SHP77 treated with DMSO at 0.1 percent for 48 hours (cell line): ENCODE measurements at regions not wholly inside any gene's neighbourhood (a gene's known extent, or its start where the extent isn't known, plus 50 kb on each side); places are given as distances from the start of the nearest gene placed in this dataset.
"Not testable (repeated sequence)": the region's sequence is repeated elsewhere in the genome, so short reads cannot be mapped to it uniquely, and the experiment has no call there.

ENCODE experiments used
- DNase-seq: peaks from one replicate; lab custom pipeline; 2025; lab: John Stamatoyannopoulos, UW

GRCh38 chr3:110327870-110328269 lies 743.7 kb upstream of the NECTIN3 start:
- no peak for DNase-seq

- DNase-seq, result not testable (repeated sequence)
Measured at GRCh38 chr3:110331562-110331961, 740.1 kb upstream of the NECTIN3 start.

- DNase-seq, result no peak
Measured at GRCh38 chr3:110332629-110333028, 739.0 kb upstream of the NECTIN3 start.

GRCh38 chr3:110341047-110341446 lies 730.6 kb upstream of the NECTIN3 start:
- DNase-seq, result no peak

- DNase-seq, result no peak
Measured at GRCh38 chr3:110343376-110343775, 728.2 kb upstream of the NECTIN3 start.

GRCh38 chr3:110343945-110344344 lies 727.7 kb upstream of the NECTIN3 start:
- no peak for DNase-seq

GRCh38 chr3:110344487-110344886 lies 727.1 kb upstream of the NECTIN3 start:
- DNase-seq, result no peak

- no peak for DNase-seq
Measured at GRCh38 chr3:110344897-110345767, 726.5 kb upstream of the NECTIN3 start.

GRCh38 chr3:110349295-110349694 lies 722.3 kb upstream of the NECTIN3 start:
- no peak for DNase-seq

GRCh38 chr3:110352841-110353604 lies 718.6 kb upstream of the NECTIN3 start:
- DNase-seq, result no peak

GRCh38 chr3:110362751-110363150 lies 708.9 kb upstream of the NECTIN3 start:
- no peak for DNase-seq

GRCh38 chr3:110367289-110367688 lies 704.3 kb upstream of the NECTIN3 start:
- DNase-seq, result not testable (repeated sequence)

- DNase-seq, result no peak
Measured at GRCh38 chr3:110375751-110376518, 695.7 kb upstream of the NECTIN3 start.

GRCh38 chr3:110378481-110378880 lies 693.1 kb upstream of the NECTIN3 start:
- no peak for DNase-seq

- peak; percentile 10 for DNase-seq
Measured at GRCh38 chr3:110381992-110382391, 689.6 kb upstream of the NECTIN3 start.

GRCh38 chr3:110383356-110383755 lies 688.3 kb upstream of the NECTIN3 start:
- DNase-seq, result no peak

- no peak for DNase-seq
Measured at GRCh38 chr3:110384601-110385000, 687.0 kb upstream of the NECTIN3 start.

- no peak for DNase-seq
Measured at GRCh38 chr3:110389005-110389404, 682.6 kb upstream of the NECTIN3 start.

GRCh38 chr3:110390372-110390771 lies 681.2 kb upstream of the NECTIN3 start:
- no peak for DNase-seq

GRCh38 chr3:110391042-110391441 lies 680.6 kb upstream of the NECTIN3 start:
- no peak for DNase-seq

- no peak for DNase-seq
Measured at GRCh38 chr3:110391640-110392395, 679.8 kb upstream of the NECTIN3 start.

GRCh38 chr3:110393941-110394340 lies 677.7 kb upstream of the NECTIN3 start:
- DNase-seq, result no peak
